ENCODE measurements at regions not wholly inside any gene's neighbourhood (a gene's known extent, or its start where the extent isn't known, plus 50 kb on each side); places are given as distances from the start of the nearest gene placed in this dataset.

- TF ChIP-seq RAD21 (IDR thresholded peaks at IDR 0.05; ENCODE audit: low read length), result no peak
- no peak for TF ChIP-seq FOSL2 (IDR thresholded peaks at IDR 0.05; ENCODE audit: borderline replicate concordance, low read depth)
- TF ChIP-seq NRF1 (IDR thresholded peaks at IDR 0.05; ENCODE audit: low read depth, low read length), result no peak
- TF ChIP-seq CHD2 (IDR thresholded peaks at IDR 0.05; ENCODE audit: low read length, partially characterized antibody), result no peak
- no peak for TF ChIP-seq SIN3A (IDR thresholded peaks at IDR 0.05; ENCODE audit: borderline replicate concordance, low read depth, low read length)
- no peak for TF ChIP-seq GATA2 (CRISPR knock-in tag; IDR thresholded peaks at IDR 0.05)
- no peak for TF ChIP-seq MEF2A (IDR thresholded peaks at IDR 0.05; ENCODE audit: borderline replicate concordance, low read depth)
- no peak for TF ChIP-seq CTCF (IDR thresholded peaks at IDR 0.05)
Measured at GRCh38 chr3:88616413-88616812, 466.7 kb downstream of the C3orf38 start (continued).

DNA sequence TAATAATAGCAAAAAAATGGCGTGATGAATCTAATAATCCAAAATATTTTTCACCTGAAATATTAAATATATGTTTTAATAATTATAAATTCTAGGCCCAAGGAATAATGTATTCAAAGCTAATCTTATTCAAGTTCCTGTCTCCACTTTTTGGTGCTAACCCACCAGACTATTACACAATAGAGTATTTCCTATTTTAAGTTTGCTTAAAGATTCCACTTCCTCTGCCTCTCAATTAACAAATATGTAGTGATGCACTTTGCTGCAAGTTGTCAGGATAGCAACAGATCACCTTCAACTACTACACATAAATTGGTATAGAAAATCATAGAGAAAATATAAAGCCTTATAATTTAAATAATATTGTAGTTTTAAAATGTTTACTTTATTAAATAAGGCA, 467.5 kb downstream of the C3orf38 start:
- no peak overlapping the region for H3K9ac ChIP-seq
- no peaks in the 10 kb centered on the region for H3K9me2 ChIP-seq
- no peaks in the 10 kb centered on the region for H3K79me2 ChIP-seq (ENCODE audit: insufficient read depth)
- no peaks in the 10 kb centered on the region for H3K27me3 ChIP-seq (ENCODE audit: insufficient read depth)
- no peaks in the 10 kb centered on the region for H3K36me3 ChIP-seq (replicated peaks in 1 of 2; ENCODE audit: control insufficient read depth in 1 of 2, insufficient read depth in 2 of 2, low read length in 1 of 2)
- no peak overlapping the region for H3K4me2 ChIP-seq
- DNase-seq, result no peak
- no peak overlapping the region for H3K27ac ChIP-seq (ENCODE audit: low read depth in 2 of 2, low read length in 1 of 2)
- ChIA-PET POLR2A (no interaction called here), CTCF (no interaction called here)
- H3K4me1 ChIP-seq (ENCODE audit: control insufficient read depth in 1 of 2, insufficient read depth in 2 of 2, low read depth in 1 of 2, low read length in 1 of 2), result no peaks in the 10 kb centered on the region; a peak in 1 of 4 replicates
- H2AFZ ChIP-seq (ENCODE audit: low read depth), result no peak overlapping the region
- H3K9me3 ChIP-seq, result no peaks in the 10 kb centered on the region
- TF ChIP-seq RAD21 (IDR thresholded peaks at IDR 0.05; ENCODE audit: low read length), result no peak
- TF ChIP-seq, protein P1, sequence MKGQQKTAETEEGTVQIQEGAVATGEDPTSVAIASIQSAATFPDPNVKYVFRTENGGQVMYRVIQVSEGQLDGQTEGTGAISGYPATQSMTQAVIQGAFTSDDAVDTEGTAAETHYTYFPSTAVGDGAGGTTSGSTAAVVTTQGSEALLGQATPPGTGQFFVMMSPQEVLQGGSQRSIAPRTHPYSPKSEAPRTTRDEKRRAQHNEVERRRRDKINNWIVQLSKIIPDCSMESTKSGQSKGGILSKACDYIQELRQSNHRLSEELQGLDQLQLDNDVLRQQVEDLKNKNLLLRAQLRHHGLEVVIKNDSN (IDR thresholded peaks at IDR 0.05; ENCODE audit: borderline replicate concordance, low read depth), result no peak
- TF ChIP-seq CTCF (IDR thresholded peaks at IDR 0.05), result no peak
- no peak for TF ChIP-seq ELF1 (IDR thresholded peaks at IDR 0.05)
- TF ChIP-seq, protein P2, sequence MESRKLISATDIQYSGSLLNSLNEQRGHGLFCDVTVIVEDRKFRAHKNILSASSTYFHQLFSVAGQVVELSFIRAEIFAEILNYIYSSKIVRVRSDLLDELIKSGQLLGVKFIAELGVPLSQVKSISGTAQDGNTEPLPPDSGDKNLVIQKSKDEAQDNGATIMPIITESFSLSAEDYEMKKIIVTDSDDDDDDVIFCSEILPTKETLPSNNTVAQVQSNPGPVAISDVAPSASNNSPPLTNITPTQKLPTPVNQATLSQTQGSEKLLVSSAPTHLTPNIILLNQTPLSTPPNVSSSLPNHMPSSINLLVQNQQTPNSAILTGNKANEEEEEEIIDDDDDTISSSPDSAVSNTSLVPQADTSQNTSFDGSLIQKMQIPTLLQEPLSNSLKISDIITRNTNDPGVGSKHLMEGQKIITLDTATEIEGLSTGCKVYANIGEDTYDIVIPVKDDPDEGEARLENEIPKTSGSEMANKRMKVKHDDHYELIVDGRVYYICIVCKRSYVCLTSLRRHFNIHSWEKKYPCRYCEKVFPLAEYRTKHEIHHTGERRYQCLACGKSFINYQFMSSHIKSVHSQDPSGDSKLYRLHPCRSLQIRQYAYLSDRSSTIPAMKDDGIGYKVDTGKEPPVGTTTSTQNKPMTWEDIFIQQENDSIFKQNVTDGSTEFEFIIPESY (IDR thresholded peaks at IDR 0.05; ENCODE audit: borderline replicate concordance, low read depth), result no peak
- no peak for TF ChIP-seq FOXJ3 (CRISPR knock-in tag; IDR thresholded peaks at IDR 0.05)
- no peak for TF ChIP-seq NRF1 (IDR thresholded peaks at IDR 0.05; ENCODE audit: low read depth, low read length)
- no peak for TF ChIP-seq RXRA (IDR thresholded peaks at IDR 0.05; ENCODE audit: borderline replicate concordance, low read depth)
- no peak for TF ChIP-seq RCOR1 (IDR thresholded peaks at IDR 0.05; ENCODE audit: low read length)
- no peak for TF ChIP-seq YY1 (IDR thresholded peaks at IDR 0.05; ENCODE audit: low read depth)
- no peak for TF ChIP-seq JUND (IDR thresholded peaks at IDR 0.05)
- no peak for TF ChIP-seq GABPA (IDR thresholded peaks at IDR 0.05; ENCODE audit: low read depth)
- TF ChIP-seq, protein P3, sequence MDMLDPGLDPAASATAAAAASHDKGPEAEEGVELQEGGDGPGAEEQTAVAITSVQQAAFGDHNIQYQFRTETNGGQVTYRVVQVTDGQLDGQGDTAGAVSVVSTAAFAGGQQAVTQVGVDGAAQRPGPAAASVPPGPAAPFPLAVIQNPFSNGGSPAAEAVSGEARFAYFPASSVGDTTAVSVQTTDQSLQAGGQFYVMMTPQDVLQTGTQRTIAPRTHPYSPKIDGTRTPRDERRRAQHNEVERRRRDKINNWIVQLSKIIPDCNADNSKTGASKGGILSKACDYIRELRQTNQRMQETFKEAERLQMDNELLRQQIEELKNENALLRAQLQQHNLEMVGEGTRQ (IDR thresholded peaks at IDR 0.05; ENCODE audit: borderline replicate concordance, low read depth, low read length), result no peak
- TF ChIP-seq CHD2 (IDR thresholded peaks at IDR 0.05; ENCODE audit: low read length, partially characterized antibody), result no peak
- no peak for TF ChIP-seq FOSL2 (IDR thresholded peaks at IDR 0.05; ENCODE audit: borderline replicate concordance, low read depth)
- TF ChIP-seq, protein P4, sequence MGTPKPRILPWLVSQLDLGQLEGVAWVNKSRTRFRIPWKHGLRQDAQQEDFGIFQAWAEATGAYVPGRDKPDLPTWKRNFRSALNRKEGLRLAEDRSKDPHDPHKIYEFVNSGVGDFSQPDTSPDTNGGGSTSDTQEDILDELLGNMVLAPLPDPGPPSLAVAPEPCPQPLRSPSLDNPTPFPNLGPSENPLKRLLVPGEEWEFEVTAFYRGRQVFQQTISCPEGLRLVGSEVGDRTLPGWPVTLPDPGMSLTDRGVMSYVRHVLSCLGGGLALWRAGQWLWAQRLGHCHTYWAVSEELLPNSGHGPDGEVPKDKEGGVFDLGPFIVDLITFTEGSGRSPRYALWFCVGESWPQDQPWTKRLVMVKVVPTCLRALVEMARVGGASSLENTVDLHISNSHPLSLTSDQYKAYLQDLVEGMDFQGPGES (IDR thresholded peaks at IDR 0.05; ENCODE audit: low read depth, low read length), result no peak
- TF ChIP-seq EP300 (IDR thresholded peaks at IDR 0.05; ENCODE audit: borderline replicate concordance in 1 of 2, low read depth in 1 of 2, low read length in 1 of 2), result no peak
- TF ChIP-seq FOXM1 (IDR thresholded peaks at IDR 0.05; ENCODE audit: low read depth), result no peak
- TF ChIP-seq NFIC (IDR thresholded peaks at IDR 0.05; ENCODE audit: borderline replicate concordance), result no peak
- TF ChIP-seq GATA2 (CRISPR knock-in tag; IDR thresholded peaks at IDR 0.05), result no peak
- no peak overlapping the region for H3K4me3 ChIP-seq (ENCODE audit: low read depth in 2 of 2, low read length in 1 of 2)
- no peaks in the 10 kb centered on the region for H3F3A ChIP-seq (replicated peaks; ENCODE audit: insufficient read depth)
- WGBS (ENCODE audit: low lambda C conversion rate), result 2% methylated on average over 1 of the region's 1 CpG
- no peaks in the 10 kb centered on the region for H4K20me1 ChIP-seq (ENCODE audit: insufficient read depth)
